ENCODE measurements at regions not wholly inside any gene's neighbourhood (a gene's known extent, or its start where the extent isn't known, plus 50 kb on each side); places are given as distances from the start of the nearest gene placed in this dataset.

GRCh38 chr4:16329797-16330134 lies 103.5 kb upstream of the TAPT1 start:
- TF ChIP-seq CTCF (conservative IDR thresholded peaks at IDR 0.05) (no peak), ZFX (IDR thresholded peaks at IDR 0.05) (no peak)
- H3K27ac ChIP-seq: no peak overlapping the region

GRCh38 chr4:16329125-16329796 lies 103.0 kb upstream of the TAPT1 start:
- TF ChIP-seq ZFX (IDR thresholded peaks at IDR 0.05) (no peak), CTCF (conservative IDR thresholded peaks at IDR 0.05) (no peak)

GRCh38 chr4:16322183-16322582 lies 95.9 kb upstream of the TAPT1 start:
- no peak overlapping the region for H3K27ac ChIP-seq
- TF ChIP-seq CTCF (conservative IDR thresholded peaks at IDR 0.05): no peak
- TF ChIP-seq ZFX (IDR thresholded peaks at IDR 0.05): no peak

More at GRCh38 chr4:16329125-16329796, 103.0 kb upstream of the TAPT1 start:
- no peak overlapping the region for H3K27ac ChIP-seq

- no peak overlapping the region for H3K27ac ChIP-seq
- no peak for TF ChIP-seq CTCF (conservative IDR thresholded peaks at IDR 0.05)
- TF ChIP-seq ZFX (IDR thresholded peaks at IDR 0.05): no peak
Observed at GRCh38 chr4:16315456-16315855, 89.2 kb upstream of the TAPT1 start.

GRCh38 chr4:16310606-16311005 lies 84.3 kb upstream of the TAPT1 start:
- no peak overlapping the region for H3K27ac ChIP-seq
- TF ChIP-seq ZFX (IDR thresholded peaks at IDR 0.05) (no peak), CTCF (conservative IDR thresholded peaks at IDR 0.05) (no peak)

GRCh38 chr4:16302648-16303047 lies 76.4 kb upstream of the TAPT1 start:
- no peak for TF ChIP-seq CTCF (conservative IDR thresholded peaks at IDR 0.05)
- TF ChIP-seq ZFX (IDR thresholded peaks at IDR 0.05): no peak
- no peak overlapping the region for H3K27ac ChIP-seq

GRCh38 chr4:16297003-16297402 lies 70.7 kb upstream of the TAPT1 start:
- H3K27ac ChIP-seq: no peak overlapping the region
- no peak for TF ChIP-seq ZFX (IDR thresholded peaks at IDR 0.05)
- TF ChIP-seq CTCF (conservative IDR thresholded peaks at IDR 0.05): no peak

All from C4-2B (cell line).